ENCODE measurements at regions not wholly inside any gene's neighbourhood (a gene's known extent, or its start where the extent isn't known, plus 50 kb on each side); places are given as distances from the start of the nearest gene placed in this dataset.

DNA sequence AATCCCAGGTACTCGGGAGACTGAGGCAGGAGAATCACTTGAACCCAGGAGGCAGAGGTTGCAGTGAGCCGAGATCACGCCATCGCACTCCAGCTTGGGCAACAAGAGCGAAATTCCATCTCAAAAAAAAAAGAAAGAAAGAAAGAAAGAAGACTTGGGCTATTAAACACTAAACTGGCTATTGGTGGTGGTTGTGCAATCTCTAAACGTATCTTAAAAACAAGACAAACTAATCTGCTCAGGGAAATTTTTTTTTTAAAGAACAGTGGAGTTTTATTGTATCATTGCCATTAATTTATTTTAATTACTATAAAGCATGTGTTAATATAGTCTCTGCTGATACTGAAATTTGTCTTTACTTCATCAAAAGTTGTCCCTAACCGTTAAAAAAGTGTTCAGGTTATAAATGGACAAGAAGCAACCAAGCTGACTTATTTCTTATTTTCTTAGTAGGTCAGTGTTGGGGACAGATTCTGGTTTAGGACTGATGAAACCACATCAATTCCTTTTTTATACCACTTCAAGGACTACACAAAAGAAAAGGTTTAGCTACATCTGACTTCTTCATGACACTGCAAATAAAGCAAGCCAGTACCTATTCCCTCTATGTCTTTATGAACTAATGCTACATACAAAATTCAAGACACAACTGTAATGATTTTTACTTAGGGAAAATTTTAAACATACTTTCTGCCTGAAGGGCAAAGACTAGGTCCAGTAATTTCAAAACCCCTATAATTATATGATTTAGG lies 68.7 kb upstream of the KRAS start:
- TF ChIP-seq, protein P1, sequence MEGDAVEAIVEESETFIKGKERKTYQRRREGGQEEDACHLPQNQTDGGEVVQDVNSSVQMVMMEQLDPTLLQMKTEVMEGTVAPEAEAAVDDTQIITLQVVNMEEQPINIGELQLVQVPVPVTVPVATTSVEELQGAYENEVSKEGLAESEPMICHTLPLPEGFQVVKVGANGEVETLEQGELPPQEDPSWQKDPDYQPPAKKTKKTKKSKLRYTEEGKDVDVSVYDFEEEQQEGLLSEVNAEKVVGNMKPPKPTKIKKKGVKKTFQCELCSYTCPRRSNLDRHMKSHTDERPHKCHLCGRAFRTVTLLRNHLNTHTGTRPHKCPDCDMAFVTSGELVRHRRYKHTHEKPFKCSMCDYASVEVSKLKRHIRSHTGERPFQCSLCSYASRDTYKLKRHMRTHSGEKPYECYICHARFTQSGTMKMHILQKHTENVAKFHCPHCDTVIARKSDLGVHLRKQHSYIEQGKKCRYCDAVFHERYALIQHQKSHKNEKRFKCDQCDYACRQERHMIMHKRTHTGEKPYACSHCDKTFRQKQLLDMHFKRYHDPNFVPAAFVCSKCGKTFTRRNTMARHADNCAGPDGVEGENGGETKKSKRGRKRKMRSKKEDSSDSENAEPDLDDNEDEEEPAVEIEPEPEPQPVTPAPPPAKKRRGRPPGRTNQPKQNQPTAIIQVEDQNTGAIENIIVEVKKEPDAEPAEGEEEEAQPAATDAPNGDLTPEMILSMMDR (conservative IDR thresholded peaks at IDR 0.05 in 1 of 2, IDR thresholded peaks at IDR 0.05 in 1 of 2; ENCODE audit: extremely low read depth in 1 of 2, insufficient read depth in 1 of 2, low read depth in 1 of 2, low read length in 2 of 2), result no peak
- TF ChIP-seq EZH2 (IDR thresholded peaks at IDR 0.05; ENCODE audit: borderline replicate concordance, low read length), result no peak
